GM13977 (cell line): ENCODE measurements at regions not wholly inside any gene's neighbourhood (a gene's known extent, or its start where the extent isn't known, plus 50 kb on each side); places are given as distances from the start of the nearest gene placed in this dataset.

Source experiments
- DNase-seq: peaks from one replicate; pipeline ENCODE4 v3.0.0; 2012; ENCODE audit warnings: low spot score
- in situ Hi-C: fragments of 300-500 bp; cut with MboI; formaldehyde crosslinking; loops from one replicate; pipeline ENCODE4 v1.12.0; 2022; ENCODE audit warnings: low sequenced_read_pairs, low pct_unique_long_range_greater_than_20kb, mixed read lengths, inconsistent platforms; ENCODE audit not compliant: unreplicated experiment
- TF ChIP-seq, protein P1 (sequence below): IDR thresholded peaks from 2 replicates; pipeline ENCODE4 v1.5.1; 2012; ENCODE audit warnings: mild to moderate bottlenecking, control low read depth; ENCODE audit not compliant: insufficient read depth; ENCODE audit errors: extremely low read depth, missing control alignments

- in situ Hi-C loops: no loop called here
- DNase-seq: no peak
- TF ChIP-seq, protein P1, sequence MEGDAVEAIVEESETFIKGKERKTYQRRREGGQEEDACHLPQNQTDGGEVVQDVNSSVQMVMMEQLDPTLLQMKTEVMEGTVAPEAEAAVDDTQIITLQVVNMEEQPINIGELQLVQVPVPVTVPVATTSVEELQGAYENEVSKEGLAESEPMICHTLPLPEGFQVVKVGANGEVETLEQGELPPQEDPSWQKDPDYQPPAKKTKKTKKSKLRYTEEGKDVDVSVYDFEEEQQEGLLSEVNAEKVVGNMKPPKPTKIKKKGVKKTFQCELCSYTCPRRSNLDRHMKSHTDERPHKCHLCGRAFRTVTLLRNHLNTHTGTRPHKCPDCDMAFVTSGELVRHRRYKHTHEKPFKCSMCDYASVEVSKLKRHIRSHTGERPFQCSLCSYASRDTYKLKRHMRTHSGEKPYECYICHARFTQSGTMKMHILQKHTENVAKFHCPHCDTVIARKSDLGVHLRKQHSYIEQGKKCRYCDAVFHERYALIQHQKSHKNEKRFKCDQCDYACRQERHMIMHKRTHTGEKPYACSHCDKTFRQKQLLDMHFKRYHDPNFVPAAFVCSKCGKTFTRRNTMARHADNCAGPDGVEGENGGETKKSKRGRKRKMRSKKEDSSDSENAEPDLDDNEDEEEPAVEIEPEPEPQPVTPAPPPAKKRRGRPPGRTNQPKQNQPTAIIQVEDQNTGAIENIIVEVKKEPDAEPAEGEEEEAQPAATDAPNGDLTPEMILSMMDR: no peak
These were observed 101.7 kb downstream of the NAA11 start for GRCh38 chr4:79223993-79224776.

- TF ChIP-seq, protein P1: no peak
- in situ Hi-C loops: no loop called here
- DNase-seq: no peak
These were observed 108.8 kb downstream of the NAA11 start for GRCh38 chr4:79217025-79217424.

GRCh38 chr4:79213702-79214101, 112.2 kb downstream of the NAA11 start:
- TF ChIP-seq, protein P1: no peak
- DNase-seq: no peak
- in situ Hi-C loops: no loop called here

DNA sequence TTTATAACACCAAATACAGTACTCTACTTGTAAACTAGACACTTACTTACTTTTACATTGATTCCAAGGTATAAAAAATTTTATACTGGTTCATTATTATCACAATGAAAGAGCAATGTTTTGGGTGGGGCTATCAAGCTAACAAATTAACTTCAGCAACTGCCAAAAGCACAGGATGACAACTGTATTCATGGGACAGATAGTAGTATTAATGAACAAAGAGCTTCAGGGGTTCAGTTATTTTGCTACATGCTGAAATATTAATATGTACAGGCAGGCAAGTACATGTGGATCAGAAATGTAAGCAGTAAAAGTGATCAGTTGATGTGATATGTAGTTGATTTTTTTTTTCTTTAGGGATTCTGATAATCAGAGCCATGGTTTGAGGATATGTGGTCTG, 112.9 kb downstream of the NAA11 start:
- in situ Hi-C loops: no loop called here
- DNase-seq: no peak
- TF ChIP-seq, protein P1: no peak

DNA sequence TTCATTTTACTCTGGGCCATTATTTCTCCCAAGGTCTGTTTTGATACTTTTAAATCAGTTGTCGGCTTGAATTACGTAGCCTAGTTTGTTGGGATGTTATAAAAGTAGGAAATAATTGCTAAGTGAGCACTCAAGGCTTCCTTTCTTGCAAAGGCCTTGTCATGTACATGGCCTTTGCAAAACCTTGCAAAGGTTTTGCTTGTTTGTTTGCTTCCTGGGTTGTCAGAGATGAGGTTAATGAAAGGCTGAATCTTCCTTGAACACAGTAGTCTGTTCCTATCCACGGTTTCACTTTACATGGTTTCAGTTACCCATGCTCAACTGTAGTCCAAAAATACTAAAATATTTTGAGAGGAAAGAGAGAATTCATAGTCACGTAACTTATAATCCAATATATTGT, 113.5 kb downstream of the NAA11 start:
- DNase-seq: no peak
- in situ Hi-C loops: no loop called here
- TF ChIP-seq, protein P1: no peak

GRCh38 chr4:79211490-79211889, 114.4 kb downstream of the NAA11 start:
- TF ChIP-seq, protein P1: no peak
- in situ Hi-C loops: no loop called here
- no peak for DNase-seq

DNA sequence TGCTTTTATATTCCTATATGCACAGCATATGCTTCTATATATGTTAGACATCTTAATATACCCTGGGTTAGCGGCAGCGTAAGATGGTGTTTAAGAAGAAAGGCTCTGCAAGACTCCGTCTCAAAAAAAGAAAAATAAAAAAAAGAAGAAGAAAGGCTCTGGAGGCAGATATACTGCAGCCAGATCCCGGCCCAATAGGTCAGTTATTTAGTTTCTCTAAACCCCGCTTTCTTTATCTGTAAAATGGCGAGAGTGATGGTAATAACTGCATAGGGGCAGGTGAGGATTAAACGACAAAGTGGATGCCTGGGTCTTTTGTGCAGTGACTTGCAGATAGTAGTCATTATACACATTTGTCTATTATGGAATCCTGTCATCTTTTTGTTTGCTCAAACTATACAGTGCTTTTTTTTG, 115.2 kb downstream of the NAA11 start:
- in situ Hi-C loops: no loop called here
- DNase-seq: no peak
- TF ChIP-seq, protein P1: no peak
